ENCODE measurements at regions not wholly inside any gene's neighbourhood (a gene's known extent, or its start where the extent isn't known, plus 50 kb on each side); places are given as distances from the start of the nearest gene placed in this dataset.
"Not testable (repeated sequence)": the region's sequence is repeated elsewhere in the genome, so short reads cannot be mapped to it uniquely, and the experiment has no call there.

GRCh38 chr4:154983714-154984113 is 202.6 kb downstream of the RBM46 start:
- DNase-seq: no peak

GRCh38 chr4:154984148-154984547 is 203.1 kb downstream of the RBM46 start:
- DNase-seq: no peak

- no peak for DNase-seq
These were observed 203.5 kb downstream of the RBM46 start for GRCh38 chr4:154984616-154985015.

- no peak for DNase-seq
These were observed 204.6 kb downstream of the RBM46 start for GRCh38 chr4:154985673-154986072.

- no peak for DNase-seq
These were observed 207.4 kb downstream of the RBM46 start for GRCh38 chr4:154988511-154988910.

- no peak for DNase-seq
These were observed 208.4 kb downstream of the RBM46 start for GRCh38 chr4:154989511-154989910.

- not testable (repeated sequence) for DNase-seq
These were observed 210.6 kb upstream of the NPY2R start for GRCh38 chr4:154997866-154998265.

GRCh38 chr4:154998284-154998683 is 210.2 kb upstream of the NPY2R start:
- no peak for DNase-seq

- DNase-seq: no peak
These were observed 209.7 kb upstream of the NPY2R start for GRCh38 chr4:154998773-154999172.

GRCh38 chr4:154999950-155000578 is 208.4 kb upstream of the NPY2R start:
- DNase-seq: no peak

- DNase-seq: no peak
These were observed 207.2 kb upstream of the NPY2R start for GRCh38 chr4:155001251-155001650.

GRCh38 chr4:155005395-155006090 is 202.9 kb upstream of the NPY2R start:
- no peak for DNase-seq

- DNase-seq: no peak
These were observed 200.7 kb upstream of the NPY2R start for GRCh38 chr4:155007660-155008176.

- DNase-seq: no peak
These were observed 200.0 kb upstream of the NPY2R start for GRCh38 chr4:155008389-155008788.

GRCh38 chr4:155009288-155009687 is 199.1 kb upstream of the NPY2R start:
- DNase-seq: no peak

GRCh38 chr4:155010376-155010775 is 198.1 kb upstream of the NPY2R start:
- no peak for DNase-seq

GRCh38 chr4:155011163-155011780 is 197.2 kb upstream of the NPY2R start:
- no peak for DNase-seq

GRCh38 chr4:155012469-155012868 is 196.0 kb upstream of the NPY2R start:
- DNase-seq: no peak

GRCh38 chr4:155017426-155017825 is 191.0 kb upstream of the NPY2R start:
- no peak for DNase-seq

GRCh38 chr4:155025762-155026457 is 182.5 kb upstream of the NPY2R start:
- DNase-seq: peak in 1 of 2 donors; percentile 18

- no peak for DNase-seq
These were observed 181.7 kb upstream of the NPY2R start for GRCh38 chr4:155026715-155027114.

GRCh38 chr4:155032521-155033229 is 175.8 kb upstream of the NPY2R start:
- no peak for DNase-seq

- DNase-seq: no peak
These were observed 174.8 kb upstream of the NPY2R start for GRCh38 chr4:155033604-155034003.

All from inflammatory macrophage treated with lipopolysaccharide for 1 hour (primary cell).